WTC11 (cell line): ENCODE measurements at regions not wholly inside any gene's neighbourhood (a gene's known extent, or its start where the extent isn't known, plus 50 kb on each side); places are given as distances from the start of the nearest gene placed in this dataset.

ENCODE experiments used
- ATAC-seq: fragments of 200-7000 bp; cut with Tn5 transposase; 2 replicates; pipeline ENCODE4 v1.10.0; 2021; ENCODE audit warnings: mild to moderate bottlenecking, moderate library complexity
- CTCF ChIA-PET: fragments of 300-600 bp; sonication (Branson Sonifier 250); formaldehyde crosslinking; loops from one replicate; lab custom pipeline; 2021; ENCODE audit warnings: antibody characterized with exemption; lab: Charles Lee
- POLR2A ChIA-PET: fragments of 350-600 bp; sonication (Branson Sonifier 250); formaldehyde crosslinking; loops from one replicate; lab custom pipeline; 2021; ENCODE audit warnings: antibody characterized with exemption; lab: Charles Lee
- DNase-seq: peaks from one replicate; pipeline ENCODE4 v3.0.0; 2021; ENCODE audit warnings: low spot score
- H3K27ac Mint-ChIP-seq: 2 replicates; pipeline ENCODE4 v1.8.0; 2021; ENCODE audit warnings: mixed read lengths
- H3K27me3 Mint-ChIP-seq: 2 replicates; pipeline ENCODE4 v1.8.0; 2021; ENCODE audit warnings: low read depth, mild to moderate bottlenecking, moderate library complexity, mixed read lengths
- H3K36me3 Mint-ChIP-seq: 2 replicates; pipeline ENCODE4 v1.8.0; 2021; ENCODE audit warnings: mixed read lengths
- H3K4me1 Mint-ChIP-seq: 2 replicates; pipeline ENCODE4 v1.8.0; 2022; ENCODE audit warnings: mixed read lengths
- H3K4me3 Mint-ChIP-seq: 2 replicates; pipeline ENCODE4 v1.8.0; 2021; ENCODE audit warnings: mild to moderate bottlenecking, moderate library complexity, mixed read lengths
- H3K9me3 Mint-ChIP-seq: 2 replicates; pipeline ENCODE4 v1.8.0; 2021; ENCODE audit warnings: mixed read lengths
- ARID4B ChIP-seq: sonication (generic); formaldehyde crosslinking; IDR thresholded peaks from 2 replicates; pipeline ENCODE4 v1.8.0; 2023; ENCODE audit warnings: missing genetic modification reagents, mild to moderate bottlenecking, borderline replicate concordance
- ATF3 ChIP-seq: sonication (generic); formaldehyde crosslinking; conservative IDR thresholded peaks from 2 replicates; pipeline ENCODE4 v1.8.1; 2022; ENCODE audit warnings: mild to moderate bottlenecking, missing genetic modification reagents
- CTCF ChIP-seq: fragments of 200-600 bp; IDR thresholded peaks from 2 replicates; pipeline ENCODE4 v1.8.0; 2022; ENCODE audit warnings: antibody characterized with exemption
- FOXK1 ChIP-seq: sonication (generic); formaldehyde crosslinking; IDR thresholded peaks from 2 replicates; pipeline ENCODE4 v1.8.0; 2022; ENCODE audit warnings: mild to moderate bottlenecking, moderate library complexity, missing genetic modification reagents
- FOXP1 ChIP-seq: sonication (generic); formaldehyde crosslinking; IDR thresholded peaks from 2 replicates; pipeline ENCODE4 v1.8.0; 2022; ENCODE audit warnings: missing genetic modification reagents, mild to moderate bottlenecking, moderate library complexity, borderline replicate concordance
- FOXP4 ChIP-seq: sonication (generic); formaldehyde crosslinking; IDR thresholded peaks from 2 replicates; pipeline ENCODE4 v1.8.0; 2022; ENCODE audit warnings: mild to moderate bottlenecking, missing genetic modification reagents
- GABPB1 ChIP-seq: sonication (generic); formaldehyde crosslinking; IDR thresholded peaks from 2 replicates; pipeline ENCODE4 v1.8.1; 2023; ENCODE audit warnings: mild to moderate bottlenecking, missing genetic modification reagents
- MAX ChIP-seq: sonication (generic); formaldehyde crosslinking; IDR thresholded peaks from 2 replicates; pipeline ENCODE4 v1.8.0; 2022; ENCODE audit warnings: mild to moderate bottlenecking, missing genetic modification reagents
- MXD4 ChIP-seq: fragments of 250-450 bp; sonication (Bioruptor Pico); IDR thresholded peaks from 2 replicates; pipeline ENCODE4 v1.8.0; 2021; ENCODE audit warnings: mild to moderate bottlenecking, moderate library complexity, borderline replicate concordance
- NR3C1 ChIP-seq: sonication (generic); formaldehyde crosslinking; conservative IDR thresholded peaks from 2 replicates; pipeline ENCODE4 v1.8.1; 2023; ENCODE audit warnings: low read depth, mild to moderate bottlenecking, missing genetic modification reagents
- RORB ChIP-seq: fragments of 250-450 bp; sonication (Bioruptor Pico); IDR thresholded peaks from 2 replicates; pipeline ENCODE4 v1.9.0; 2021; ENCODE audit warnings: mild to moderate bottlenecking
- SOX15 ChIP-seq: fragments of 250-450 bp; sonication (Bioruptor Pico); IDR thresholded peaks from 2 replicates; pipeline ENCODE4 v1.9.0; 2021; ENCODE audit warnings: mild to moderate bottlenecking
- SP1 ChIP-seq: sonication (generic); formaldehyde crosslinking; conservative IDR thresholded peaks from 2 replicates; pipeline ENCODE4 v1.8.1; 2022; ENCODE audit warnings: missing genetic modification reagents
- TEAD1 ChIP-seq: sonication (generic); formaldehyde crosslinking; IDR thresholded peaks from 2 replicates; pipeline ENCODE4 v1.8.0; 2022; ENCODE audit warnings: mild to moderate bottlenecking, missing genetic modification reagents
- TP53 ChIP-seq: sonication (generic); formaldehyde crosslinking; IDR thresholded peaks from 2 replicates; pipeline ENCODE4 v1.8.1; 2023; ENCODE audit warnings: mild to moderate bottlenecking, missing genetic modification reagents
- USF1 ChIP-seq: sonication (generic); formaldehyde crosslinking; IDR thresholded peaks from 2 replicates; pipeline ENCODE4 v1.8.0; 2022; ENCODE audit warnings: mild to moderate bottlenecking, missing genetic modification reagents
- USF2 ChIP-seq: sonication (generic); formaldehyde crosslinking; IDR thresholded peaks from 2 replicates; pipeline ENCODE4 v1.8.1; 2023; ENCODE audit warnings: mild to moderate bottlenecking, missing genetic modification reagents, moderate library complexity
- ZMAT4 ChIP-seq: fragments of 250-450 bp; sonication (Bioruptor Pico); IDR thresholded peaks from 2 replicates; pipeline ENCODE4 v1.9.0; 2021; ENCODE audit warnings: mild to moderate bottlenecking
- ZNF121 ChIP-seq: sonication (generic); formaldehyde crosslinking; IDR thresholded peaks from 2 replicates; pipeline ENCODE4 v1.8.0; 2023; ENCODE audit warnings: missing genetic modification reagents
- ZNF219 ChIP-seq: sonication (generic); formaldehyde crosslinking; IDR thresholded peaks from 2 replicates; pipeline ENCODE4 v1.8.0; 2023; ENCODE audit warnings: missing genetic modification reagents, mild to moderate bottlenecking, borderline replicate concordance
- ZNF263 ChIP-seq: sonication (generic); formaldehyde crosslinking; IDR thresholded peaks from 2 replicates; pipeline ENCODE4 v1.8.1; 2022; ENCODE audit warnings: low read depth, mild to moderate bottlenecking, moderate library complexity, missing genetic modification reagents
- ZNF423 ChIP-seq: fragments of 250-450 bp; sonication (Bioruptor Pico); IDR thresholded peaks from 2 replicates; pipeline ENCODE4 v2.1.2; 2022; ENCODE audit warnings: mild to moderate bottlenecking, moderate library complexity
- ZNF671 ChIP-seq: fragments of 250-450 bp; sonication (Bioruptor Pico); IDR thresholded peaks from 2 replicates; pipeline ENCODE4 v1.8.0; 2021; ENCODE audit warnings: mild to moderate bottlenecking

GRCh38 chr1:112297536-112297935 lies 98.5 kb upstream of the CTTNBP2NL start:
- no peak for ATAC-seq
- CTCF ChIA-PET: interaction anchor here (0.6 to 1.9 kb wide), 2 partner anchors 11 to 68 kb away, joined by 3 to 33 read pairs; no protein-coding TSS in a partner anchor

GRCh38 chr1:112298558-112298957 lies 97.5 kb upstream of the CTTNBP2NL start:
- TF ChIP-seq CTCF: peak; percentile 65
- no peak for TF ChIP-seq SP1 (CRISPR knock-in tag)
- no peak for TF ChIP-seq FOXK1 (CRISPR knock-in tag)
- Mint-ChIP-seq H3K4me3 (no peak overlapping the region), H3K9me3 (peaks cover 20% of the 10 kb centered on the region), H3K36me3 (no peaks in the 10 kb centered on the region; the same call in 1 of the 2 replicates), H3K27me3 (no peaks in the 10 kb centered on the region; the same call in 1 of the 2 replicates), H3K27ac (no peak overlapping the region), H3K4me1 (no peaks in the 10 kb centered on the region)
- peak; percentile 90 for ATAC-seq
- peak; percentile 79 for DNase-seq
- POLR2A ChIA-PET: interaction anchor here (1.1 kb wide), 1 partner anchor 71 kb away, joined by 3 read pairs; no protein-coding TSS in a partner anchor
- CTCF ChIA-PET: interaction anchor here (0.5 to 3.6 kb wide), 56 partner anchors 10 to 509 kb away, joined by 3 to 49 read pairs (median 4); partner anchors contain the start of gene MOV10

More at GRCh38 chr1:112297536-112297935, 98.5 kb upstream of the CTTNBP2NL start:
- POLR2A ChIA-PET: no interaction called here
- H3K27ac Mint-ChIP-seq: no peak overlapping the region
- no peaks in the 10 kb centered on the region for H3K4me1 Mint-ChIP-seq
- H3K4me3 Mint-ChIP-seq: no peak overlapping the region
- H3K9me3 Mint-ChIP-seq: peaks cover 20% of the 10 kb centered on the region
- no peak for TF ChIP-seq USF1 (CRISPR knock-in tag)
- no peak for TF ChIP-seq GABPB1
- TF ChIP-seq ARID4B (CRISPR knock-in tag): no peak
- no peak for TF ChIP-seq ZMAT4
- no peak for TF ChIP-seq TEAD1 (CRISPR knock-in tag)
- TF ChIP-seq TP53 (CRISPR knock-in tag): no peak
- no peak for TF ChIP-seq SOX15 (CRISPR knock-in tag)
- no peak for TF ChIP-seq ATF3
- no peak for TF ChIP-seq FOXP4 (CRISPR knock-in tag)
- no peaks in the 10 kb centered on the region; the same call in 1 of the 2 replicates for H3K27me3 Mint-ChIP-seq
- no peaks in the 10 kb centered on the region; the same call in 1 of the 2 replicates for H3K36me3 Mint-ChIP-seq
- DNase-seq: no peak

- Mint-ChIP-seq H3K4me1 (peaks cover 16% of the 10 kb centered on the region), H3K9me3 (peaks cover 4% of the 10 kb centered on the region; the same call in 1 of the 2 replicates), H3K36me3 (no peaks in the 10 kb centered on the region), H3K27ac (no peak overlapping the region), H3K27me3 (peaks cover 2% of the 10 kb centered on the region; the same call in 1 of the 2 replicates), H3K4me3 (no peak overlapping the region)
- no peak for ATAC-seq
- ChIA-PET CTCF (interaction anchor here (1.2 kb wide), 1 partner anchor 32 kb away, joined by 3 read pairs; no protein-coding TSS in a partner anchor), POLR2A (no interaction called here)
- DNase-seq: no peak
- TF ChIP-seq MAX (CRISPR knock-in tag) (no peak), USF2 (CRISPR knock-in tag) (no peak), RORB (CRISPR knock-in tag) (no peak), ZNF263 (no peak), TP53 (CRISPR knock-in tag) (no peak), NR3C1 (CRISPR knock-in tag) (no peak), MXD4 (CRISPR knock-in tag) (no peak), ZNF121 (CRISPR knock-in tag) (no peak), ZNF423 (CRISPR knock-in tag) (no peak), ZNF671 (no peak), FOXP1 (CRISPR knock-in tag) (no peak), ZNF219 (CRISPR knock-in tag) (no peak)
Measured at GRCh38 chr1:112304126-112304525, 91.9 kb upstream of the CTTNBP2NL start.
